ENCODE measurements at regions not wholly inside any gene's neighbourhood (a gene's known extent, or its start where the extent isn't known, plus 50 kb on each side); places are given as distances from the start of the nearest gene placed in this dataset.

- TF ChIP-seq ZNF445 (CRISPR knock-in tag; IDR thresholded peaks at IDR 0.05; ENCODE audit: low read depth) (no peak), RAD21 (CRISPR knock-in tag; conservative IDR thresholded peaks at IDR 0.05 in 1 of 2, IDR thresholded peaks at IDR 0.05 in 1 of 2) (peak in 1 of 2 experiments; percentile 10; a peak in 1 of 4 replicates), IRF1 (CRISPR knock-in tag; IDR thresholded peaks at IDR 0.05; ENCODE audit: borderline replicate concordance) (no peak), NR3C1 (CRISPR knock-in tag; IDR thresholded peaks at IDR 0.05) (no peak), CTCF (IDR thresholded peaks at IDR 0.05 in 2 of 3, conservative IDR thresholded peaks at IDR 0.05 in 1 of 3; ENCODE audit: insufficient read depth in 2 of 3, low read depth in 1 of 3, low read length in 3 of 3) (peak; percentile 4 to 41 (median 20); a peak in 2 of 6 replicates)
- ChIA-PET POLR2A (no interaction called here), CTCF (ENCODE audit: low intra/inter-chr PET ratio) (no interaction called here)
- FAIRE-seq (no peak), DNase-seq (ENCODE audit: extremely low read depth in 1 of 4, low spot score in 3 of 4) (peak in 1 of 4 experiments; percentile 23), ATAC-seq (0 out of 3 replicates have a peak, but pooled peaks have one; percentile 47)
- no peaks in the 10 kb centered on the region for H3K36me3 ChIP-seq (ENCODE audit: control insufficient read depth, insufficient read depth, low read length)
- H3K4me2 ChIP-seq (ENCODE audit: insufficient read depth, low read length), result no peak overlapping the region
- BruUV-seq (replicated peaks), result no TSS peak
- in situ Hi-C loops (cut with MboI) (no loop called here), intact Hi-C loops (cut with micrococcal nuclease) (no loop called here)
- no peaks in the 10 kb centered on the region for H3K9me1 ChIP-seq (ENCODE audit: control insufficient read depth, insufficient read depth, low read length)
- no peak overlapping the region for H3K27ac ChIP-seq (ENCODE audit: extremely low read depth, low read depth, low read length)
- no peak overlapping the region for H3K4me3 ChIP-seq
- H3K27me3 ChIP-seq (ENCODE audit: control insufficient read depth in 2 of 2, insufficient read depth in 2 of 2, low read length in 2 of 2), result no peaks in the 10 kb centered on the region
- H3K9me3 ChIP-seq (replicated peaks; ENCODE audit: control insufficient read depth, insufficient read depth, low read depth, low read length), result no peaks in the 10 kb centered on the region
- no peak overlapping the region for H3K9ac ChIP-seq (ENCODE audit: insufficient read depth in 1 of 2, low read depth in 2 of 2, low read length in 2 of 2)
- 4% methylated on average over 6 of the region's 6 CpGs for WGBS (ENCODE audit: insufficient coverage, low coverage, missing lambda C conversion rate)
- no peaks in the 10 kb centered on the region for H4K20me1 ChIP-seq (replicated peaks; ENCODE audit: control insufficient read depth, insufficient read depth, low read length)
- H3K4me1 ChIP-seq (replicated peaks in 1 of 2; ENCODE audit: control insufficient read depth in 2 of 2, insufficient read depth in 2 of 2, low read length in 2 of 2), result no peaks in the 10 kb centered on the region
- H2AFZ ChIP-seq (ENCODE audit: low read depth, low read length), result no peak overlapping the region
- no peaks in the 10 kb centered on the region for H3K79me2 ChIP-seq (ENCODE audit: control insufficient read depth, insufficient read depth, low read length)
Measured at GRCh38 chr1:239308701-239309333, 77.6 kb upstream of the CHRM3 start.

Data from K562 (cell line).